Smooth muscle cell (in vitro differentiated cells): ENCODE measurements at regions not wholly inside any gene's neighbourhood (a gene's known extent, or its start where the extent isn't known, plus 50 kb on each side); places are given as distances from the start of the nearest gene placed in this dataset.

Source experiments
- DNase-seq: peaks from one replicate; lab custom pipeline; 2025; ENCODE audit not compliant: unreplicated experiment; lab: John Stamatoyannopoulos, UW
- H2AFZ ChIP-seq: fragments of 200-600 bp; sonication (generic); 2 replicates; pipeline ENCODE4 v1.6.0; 2016; ENCODE audit warnings: antibody characterized with exemption, low read depth, mild to moderate bottlenecking
- H3F3A ChIP-seq: fragments of 200-600 bp; sonication (generic); 2 replicates; pipeline ENCODE4 v1.6.0; 2017; ENCODE audit warnings: antibody characterized with exemption, low read depth
- H3K27ac ChIP-seq: fragments of 200-600 bp; sonication (generic); 2 replicates; pipeline ENCODE4 v1.5.1; 2016; ENCODE audit warnings: low read depth, mild to moderate bottlenecking
- H3K27me3 ChIP-seq: fragments of 200-600 bp; sonication (generic); 2 replicates; pipeline ENCODE4 v1.6.1; 2016; ENCODE audit warnings: low read depth, mild to moderate bottlenecking
- H3K36me3 ChIP-seq: fragments of 200-600 bp; sonication (generic); 2 replicates; pipeline ENCODE4 v1.5.1; 2016; ENCODE audit warnings: low read depth
- H3K4me1 ChIP-seq: fragments of 200-600 bp; sonication (generic); 2 replicates; pipeline ENCODE4 v1.5.1; 2016; ENCODE audit warnings: low read depth
- H3K4me2 ChIP-seq: fragments of 200-600 bp; sonication (generic); 2 replicates; pipeline ENCODE4 v1.6.0; 2016; ENCODE audit warnings: mild to moderate bottlenecking
- H3K4me3 ChIP-seq: fragments of 200-600 bp; sonication (generic); 2 replicates; pipeline ENCODE4 v1.5.1; 2016; ENCODE audit warnings: mild to moderate bottlenecking
- H3K79me2 ChIP-seq: fragments of 200-600 bp; sonication (generic); 2 replicates; pipeline ENCODE4 v1.6.0; 2016; ENCODE audit warnings: low read depth, mild to moderate bottlenecking
- H3K9ac ChIP-seq: fragments of 200-600 bp; sonication (generic); 2 replicates; pipeline ENCODE4 v1.6.0; 2016; ENCODE audit warnings: low read depth
- H3K9me3 ChIP-seq: fragments of 200-600 bp; sonication (generic); replicated peaks from 2 replicates; pipeline ENCODE4 v1.5.1; 2016; ENCODE audit warnings: low read depth
- H4K20me1 ChIP-seq: fragments of 200-600 bp; sonication (generic); 2 replicates; pipeline ENCODE4 v1.6.0; 2016; ENCODE audit warnings: low read depth
- CTCF ChIP-seq: fragments of 200-600 bp; sonication (generic); IDR thresholded peaks from 2 replicates; pipeline ENCODE4 v1.5.1; 2017; ENCODE audit warnings: borderline replicate concordance, mild to moderate bottlenecking, antibody characterized with exemption; ENCODE audit not compliant: insufficient read depth, poor library complexity, severe bottlenecking
- WGBS: methylation state at CpG from one replicate; pipeline ENCODE4 v1.1.7; 2016; ENCODE audit warnings: low lambda C conversion rate; 5-methylcytosine and 5-hydroxymethylcytosine counted together

GRCh38 chr22:49424893-49425270 lies 402.8 kb downstream of the BRD1 start:
- Histone ChIP-seq H4K20me1 (no peaks in the 10 kb centered on the region), H2AFZ (no peak overlapping the region), H3K4me1 (no peaks in the 10 kb centered on the region), H3K4me3 (no peak overlapping the region), H3K27me3 (no peaks in the 10 kb centered on the region), H3K36me3 (no peaks in the 10 kb centered on the region), H3K27ac (no peak overlapping the region), H3K9ac (no peak overlapping the region), H3F3A (no peaks in the 10 kb centered on the region), H3K79me2 (no peaks in the 10 kb centered on the region), H3K4me2 (no peak overlapping the region), H3K9me3 (no peaks in the 10 kb centered on the region)
- TF ChIP-seq CTCF: no peak
- WGBS: 93% methylated on average over 10 of the region's 10 CpGs
- no peak for DNase-seq

GRCh38 chr22:49423125-49423650 lies 404.5 kb downstream of the BRD1 start:
- Histone ChIP-seq H3K27ac (no peak overlapping the region), H3K9me3 (no peaks in the 10 kb centered on the region), H3K79me2 (no peaks in the 10 kb centered on the region), H3K27me3 (no peaks in the 10 kb centered on the region), H3K4me3 (no peak overlapping the region), H3K4me2 (no peak overlapping the region), H2AFZ (no peak overlapping the region), H3F3A (no peaks in the 10 kb centered on the region), H3K9ac (no peak overlapping the region), H3K36me3 (no peaks in the 10 kb centered on the region), H3K4me1 (no peaks in the 10 kb centered on the region), H4K20me1 (no peaks in the 10 kb centered on the region)
- DNase-seq: no peak
- TF ChIP-seq CTCF: no peak
- WGBS: 91% methylated on average over 17 of the region's 17 CpGs

- no peak for TF ChIP-seq CTCF
- no peaks in the 10 kb centered on the region for H3K4me1 ChIP-seq
- no peak overlapping the region for H3K4me3 ChIP-seq
- H2AFZ ChIP-seq: no peak overlapping the region
- no peaks in the 10 kb centered on the region for H3K27me3 ChIP-seq
- no peaks in the 10 kb centered on the region for H3F3A ChIP-seq
- no peaks in the 10 kb centered on the region for H3K79me2 ChIP-seq
- no peak overlapping the region for H3K9ac ChIP-seq
- no peak for DNase-seq
- H3K36me3 ChIP-seq: no peaks in the 10 kb centered on the region
- no peaks in the 10 kb centered on the region for H3K9me3 ChIP-seq
- no peak overlapping the region for H3K27ac ChIP-seq
- WGBS: 63% methylated on average over 2 of the region's 2 CpGs
- no peak overlapping the region for H3K4me2 ChIP-seq
- H4K20me1 ChIP-seq: no peaks in the 10 kb centered on the region
Measured at GRCh38 chr22:49422701-49423100, 405.0 kb downstream of the BRD1 start.

- Histone ChIP-seq H3K9me3 (no peaks in the 10 kb centered on the region), H3K9ac (no peak overlapping the region)
Measured at GRCh38 chr22:49420651-49421050, 407.0 kb downstream of the BRD1 start.

More at GRCh38 chr22:49420651-49421050, 407.0 kb downstream of the BRD1 start:
- H4K20me1 ChIP-seq: no peaks in the 10 kb centered on the region
- no peak for DNase-seq
- no peaks in the 10 kb centered on the region for H3F3A ChIP-seq
- no peaks in the 10 kb centered on the region for H3K27me3 ChIP-seq
- no peak for TF ChIP-seq CTCF
- WGBS: 95% methylated on average over 13 of the region's 13 CpGs
- H3K4me1 ChIP-seq: no peaks in the 10 kb centered on the region
- H3K36me3 ChIP-seq: no peaks in the 10 kb centered on the region
- H3K4me3 ChIP-seq: no peak overlapping the region
- H3K27ac ChIP-seq: no peak overlapping the region
- no peak overlapping the region for H3K4me2 ChIP-seq
- H2AFZ ChIP-seq: no peak overlapping the region
- H3K79me2 ChIP-seq: no peaks in the 10 kb centered on the region
